PC-3 (cell line): ENCODE measurements at regions not wholly inside any gene's neighbourhood (a gene's known extent, or its start where the extent isn't known, plus 50 kb on each side); places are given as distances from the start of the nearest gene placed in this dataset.

Experiments used
- EZH2 ChIP-seq: fragments of 300-600 bp; sonication (generic); IDR thresholded peaks from one replicate; pipeline ENCODE4 v1.6.1; 2017; ENCODE audit warnings: antibody characterized with exemption, mild to moderate bottlenecking, low read length; ENCODE audit not compliant: unreplicated experiment
- EZH2phosphoT487 ChIP-seq: fragments of 300-600 bp; sonication (generic); IDR thresholded peaks from 2 replicates; pipeline ENCODE4 v1.6.1; 2018; ENCODE audit warnings: mild to moderate bottlenecking, antibody characterized with exemption, low read length, borderline replicate concordance
- TF ChIP-seq, protein P1 (sequence below): fragments of 300-600 bp; sonication (generic); conservative IDR thresholded peaks from 2 replicates; pipeline ENCODE4 v1.5.1; 2017; ENCODE audit warnings: antibody characterized with exemption, low read depth, mild to moderate bottlenecking, low read length

DNA sequence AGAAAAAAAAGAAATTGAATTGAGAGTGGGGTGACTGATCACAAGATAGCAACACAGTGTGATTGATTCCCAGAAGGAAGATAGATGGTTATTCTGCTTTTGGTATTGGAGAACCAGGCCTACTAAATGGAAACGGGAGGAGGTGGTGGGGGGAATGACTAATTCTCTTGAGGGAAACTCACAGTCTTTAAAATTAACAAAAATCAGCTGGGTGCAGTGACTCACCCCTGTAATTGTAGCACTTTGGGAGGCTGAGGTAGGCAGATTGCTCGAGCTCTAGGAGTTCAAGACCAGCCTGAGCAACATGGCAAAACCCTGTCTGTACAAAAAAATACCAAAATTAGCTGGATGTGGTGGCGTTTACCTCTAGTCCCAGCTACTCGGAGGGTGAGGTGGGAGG, 134.6 kb upstream of the PDE4B start:
- TF ChIP-seq EZH2phosphoT487: no peak
- TF ChIP-seq EZH2: no peak
- TF ChIP-seq, protein P1, sequence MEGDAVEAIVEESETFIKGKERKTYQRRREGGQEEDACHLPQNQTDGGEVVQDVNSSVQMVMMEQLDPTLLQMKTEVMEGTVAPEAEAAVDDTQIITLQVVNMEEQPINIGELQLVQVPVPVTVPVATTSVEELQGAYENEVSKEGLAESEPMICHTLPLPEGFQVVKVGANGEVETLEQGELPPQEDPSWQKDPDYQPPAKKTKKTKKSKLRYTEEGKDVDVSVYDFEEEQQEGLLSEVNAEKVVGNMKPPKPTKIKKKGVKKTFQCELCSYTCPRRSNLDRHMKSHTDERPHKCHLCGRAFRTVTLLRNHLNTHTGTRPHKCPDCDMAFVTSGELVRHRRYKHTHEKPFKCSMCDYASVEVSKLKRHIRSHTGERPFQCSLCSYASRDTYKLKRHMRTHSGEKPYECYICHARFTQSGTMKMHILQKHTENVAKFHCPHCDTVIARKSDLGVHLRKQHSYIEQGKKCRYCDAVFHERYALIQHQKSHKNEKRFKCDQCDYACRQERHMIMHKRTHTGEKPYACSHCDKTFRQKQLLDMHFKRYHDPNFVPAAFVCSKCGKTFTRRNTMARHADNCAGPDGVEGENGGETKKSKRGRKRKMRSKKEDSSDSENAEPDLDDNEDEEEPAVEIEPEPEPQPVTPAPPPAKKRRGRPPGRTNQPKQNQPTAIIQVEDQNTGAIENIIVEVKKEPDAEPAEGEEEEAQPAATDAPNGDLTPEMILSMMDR: no peak
